Vagina (tissue), 2 donors: ENCODE measurements at regions not wholly inside any gene's neighbourhood (a gene's known extent, or its start where the extent isn't known, plus 50 kb on each side); places are given as distances from the start of the nearest gene placed in this dataset.

Experiments
- POLR2A ChIP-seq, 2 donors: fragments of 450-650 bp; IDR thresholded peaks; one replicate each; pipeline ENCODE4 v1.6.1; 2017; ENCODE audit warnings: antibody characterized with exemption in 2 of 2, mild to moderate bottlenecking in 2 of 2, moderate library complexity in 2 of 2
- POLR2AphosphoS5 ChIP-seq, 2 donors: sonication (generic); formaldehyde crosslinking; IDR thresholded peaks; one replicate each; pipeline ENCODE4 v1.9.0; 2017; ENCODE audit warnings: antibody characterized with exemption in 2 of 2, mild to moderate bottlenecking in 2 of 2, low read depth in 1 of 2; ENCODE audit not compliant: insufficient read depth in 1 of 2

- no peak for TF ChIP-seq POLR2AphosphoS5 (IDR thresholded peaks at IDR 0.05; ENCODE audit: insufficient read depth in 1 of 2, low read depth in 1 of 2)
- no peak for TF ChIP-seq POLR2A (IDR thresholded peaks at IDR 0.05)
Measured at GRCh38 chr6:147867433-147868226, 359.1 kb downstream of the SAMD5 start.
